ENCODE measurements at regions not wholly inside any gene's neighbourhood (a gene's known extent, or its start where the extent isn't known, plus 50 kb on each side); places are given as distances from the start of the nearest gene placed in this dataset.

- H3K9me3 ChIP-seq (ENCODE audit: control insufficient read depth, low read depth, low read length): no peaks in the 10 kb centered on the region
- H3K79me2 ChIP-seq (ENCODE audit: insufficient read depth, low read length): no peaks in the 10 kb centered on the region
- Mint-ChIP-seq H3K9me3 (peaks cover 4% of the 10 kb centered on the region in 2 experiments; a peak in 3 of 5 replicates), H3K27me3 (ENCODE audit: low read depth) (peaks cover 5% of the 10 kb centered on the region), H3K36me3 (ENCODE audit: insufficient read depth in 1 of 3, low read depth in 3 of 3) (peaks cover 0 to 3% (median 0%) of the 10 kb centered on the region in 3 experiments; a peak in 2 of 7 replicates), H3K4me3 (no peak overlapping the region), H3K4me1 (peaks cover 29 to 50% of the 10 kb centered on the region in 2 experiments), H3K27ac (no peak overlapping the region; a peak in 1 of 7 replicates)
- H3K79me1 ChIP-seq (ENCODE audit: insufficient read depth, low read depth, low read length, poor library complexity, severe bottlenecking): no peaks in the 10 kb centered on the region
- H2AK5ac ChIP-seq (ENCODE audit: insufficient read length, low read length): no peak overlapping the region
- no peaks in the 10 kb centered on the region for H3K27me3 ChIP-seq (ENCODE audit: insufficient read depth, low read length)
- H4K8ac ChIP-seq (replicated peaks; ENCODE audit: insufficient read length, low read depth, low read length): no peak overlapping the region
- no peak overlapping the region for H3K4ac ChIP-seq (ENCODE audit: low read depth, low read length)
- no peak overlapping the region for H3K4me2 ChIP-seq (ENCODE audit: insufficient read depth, insufficient read length, low read length)
- H3K56ac ChIP-seq (ENCODE audit: insufficient read length, low read depth, low read length): no peak overlapping the region
- no peak overlapping the region for H4K5ac ChIP-seq (ENCODE audit: insufficient read length, low read depth, low read length)
- no peak overlapping the region for H2BK120ac ChIP-seq (ENCODE audit: low read depth, low read length, poor library complexity, severe bottlenecking)
- H2BK5ac ChIP-seq (ENCODE audit: insufficient read length, low read length): no peak overlapping the region
- H3K23ac ChIP-seq (ENCODE audit: insufficient read length, low read depth, low read length): no peak overlapping the region
- no peaks in the 10 kb centered on the region for H3K4me1 ChIP-seq (ENCODE audit: insufficient read depth, low read length)
- no peak overlapping the region for H3K9ac ChIP-seq (ENCODE audit: extremely low read depth, insufficient read length, low read length)
- H3T11ph ChIP-seq (ENCODE audit: low read length): no peak overlapping the region
- H3K23me2 ChIP-seq (ENCODE audit: insufficient read length, low read depth, low read length, poor library complexity, severe bottlenecking): no peaks in the 10 kb centered on the region
- H3K27ac ChIP-seq (ENCODE audit: insufficient read length, low read depth, low read length): no peak overlapping the region
- H4K91ac ChIP-seq (ENCODE audit: insufficient read length, low read depth, low read length): no peak overlapping the region
- no peak for TF ChIP-seq CTCF (conservative IDR thresholded peaks at IDR 0.05)
- no peak overlapping the region for H3K18ac ChIP-seq (ENCODE audit: insufficient read length, low read depth, low read length)
- H4K20me1 ChIP-seq (ENCODE audit: control insufficient read depth, insufficient read depth, insufficient read length): no peaks in the 10 kb centered on the region
- DNase-seq: no peak
- no peak overlapping the region for H2AFZ ChIP-seq (ENCODE audit: low read length)
- no CpG with 5 or more reads among the region's 6 CpGs for WGBS (ENCODE audit: extremely low coverage, insufficient read length, low lambda C conversion rate)
- no peak overlapping the region for H3K14ac ChIP-seq (ENCODE audit: insufficient read depth, low read length)
- H2BK12ac ChIP-seq (ENCODE audit: insufficient read length, low read depth, low read length): no peak overlapping the region
- no peak overlapping the region for H2BK15ac ChIP-seq (ENCODE audit: low read depth, low read length)
- no peak overlapping the region for H2BK20ac ChIP-seq (ENCODE audit: low read depth, low read length, poor library complexity, severe bottlenecking)
Observed at GRCh38 chr20:58044286-58044685, 184.2 kb downstream of the ANKRD60 start.
